H9 (cell line): ENCODE measurements at regions not wholly inside any gene's neighbourhood (a gene's known extent, or its start where the extent isn't known, plus 50 kb on each side); places are given as distances from the start of the nearest gene placed in this dataset.

Source experiments
- DNase-seq: peaks from one replicate; pipeline ENCODE4 v3.0.0-alpha.2; 2017
- H2AFZ ChIP-seq: one replicate; pipeline ENCODE4 v1.6.1; 2013; ENCODE audit warnings: mild to moderate bottlenecking, low read length, control low read depth, moderate library complexity
- H2AK5ac ChIP-seq: 2 replicates; pipeline ENCODE4 v1.6.1; 2013; ENCODE audit warnings: low read length, control low read depth, mixed read lengths; ENCODE audit not compliant: insufficient read length
- H2BK120ac ChIP-seq: one replicate; pipeline ENCODE4 v1.6.1; 2013; ENCODE audit warnings: low read depth, mild to moderate bottlenecking, low read length, control low read depth, inconsistent platforms; ENCODE audit not compliant: poor library complexity, severe bottlenecking
- H2BK12ac ChIP-seq: 2 replicates; pipeline ENCODE4 v1.6.1; 2013; ENCODE audit warnings: low read length, control low read depth, mixed read lengths, low read depth; ENCODE audit not compliant: insufficient read length
- H2BK15ac ChIP-seq: 2 replicates; pipeline ENCODE4 v1.6.1; 2013; ENCODE audit warnings: low read depth, low read length, control low read depth
- H2BK20ac ChIP-seq: one replicate; pipeline ENCODE4 v1.6.1; 2013; ENCODE audit warnings: low read depth, mild to moderate bottlenecking, low read length, control low read depth, inconsistent platforms; ENCODE audit not compliant: poor library complexity, severe bottlenecking
- H2BK5ac ChIP-seq: 2 replicates; pipeline ENCODE4 v1.6.1; 2013; ENCODE audit warnings: low read length, control low read depth, mixed read lengths; ENCODE audit not compliant: insufficient read length
- H3K14ac ChIP-seq: 2 replicates; pipeline ENCODE4 v1.6.1; 2013; ENCODE audit warnings: low read length, control low read depth; ENCODE audit not compliant: insufficient read depth
- H3K18ac ChIP-seq: 2 replicates; pipeline ENCODE4 v1.6.1; 2013; ENCODE audit warnings: low read depth, mild to moderate bottlenecking, mixed read lengths, low read length, control low read depth; ENCODE audit not compliant: insufficient read length
- H3K23ac ChIP-seq: 2 replicates; pipeline ENCODE4 v1.6.1; 2013; ENCODE audit warnings: low read length, control low read depth, mixed read lengths, low read depth; ENCODE audit not compliant: insufficient read length
- H3K23me2 ChIP-seq: 2 replicates; pipeline ENCODE4 v1.6.1; 2013; ENCODE audit warnings: low read depth, mild to moderate bottlenecking, mixed read lengths, low read length, control low read depth; ENCODE audit not compliant: insufficient read length, poor library complexity, severe bottlenecking
- H3K27ac ChIP-seq: 2 replicates; pipeline ENCODE4 v1.5.1; 2013; ENCODE audit warnings: low read length, control low read depth, mixed read lengths, low read depth; ENCODE audit not compliant: insufficient read length
- H3K27me3 ChIP-seq: 2 replicates; pipeline ENCODE4 v1.6.1; 2013; ENCODE audit warnings: low read length, control low read depth, inconsistent platforms; ENCODE audit not compliant: insufficient read depth
- H3K4ac ChIP-seq: 2 replicates; pipeline ENCODE4 v1.6.1; 2013; ENCODE audit warnings: low read depth, mild to moderate bottlenecking, control low read depth, inconsistent platforms, low read length, moderate library complexity
- H3K4me1 ChIP-seq: 2 replicates; pipeline ENCODE4 v1.6.1; 2013; ENCODE audit warnings: low read length, control low read depth, inconsistent platforms; ENCODE audit not compliant: insufficient read depth
- H3K4me2 ChIP-seq: 2 replicates; pipeline ENCODE4 v1.6.1; 2013; ENCODE audit warnings: low read length, control low read depth, mixed read lengths; ENCODE audit not compliant: insufficient read length, insufficient read depth
- H3K56ac ChIP-seq: 2 replicates; pipeline ENCODE4 v1.6.1; 2013; ENCODE audit warnings: low read depth, mild to moderate bottlenecking, mixed read lengths, low read length, control low read depth; ENCODE audit not compliant: insufficient read length
- H3K79me1 ChIP-seq: 2 replicates; pipeline ENCODE4 v1.6.1; 2013; ENCODE audit warnings: low read depth, mild to moderate bottlenecking, moderate library complexity, low read length, control low read depth, inconsistent platforms; ENCODE audit not compliant: insufficient read depth, poor library complexity, severe bottlenecking
- H3K79me2 ChIP-seq: 2 replicates; pipeline ENCODE4 v1.6.1; 2013; ENCODE audit warnings: low read length, control low read depth, inconsistent platforms; ENCODE audit not compliant: insufficient read depth
- H3K9ac ChIP-seq: 2 replicates; pipeline ENCODE4 v1.6.1; 2013; ENCODE audit warnings: low read length, control low read depth, mixed read lengths; ENCODE audit not compliant: insufficient read length; ENCODE audit errors: extremely low read depth
- H3K9me3 ChIP-seq: one replicate; pipeline ENCODE4 v1.6.1; 2013; ENCODE audit warnings: low read depth, low read length, inconsistent platforms; ENCODE audit not compliant: control insufficient read depth
- H3T11ph ChIP-seq: one replicate; pipeline ENCODE4 v1.6.1; 2013; ENCODE audit warnings: mild to moderate bottlenecking, low read length, control low read depth, inconsistent platforms
- H4K20me1 ChIP-seq: one replicate; pipeline ENCODE4 v1.6.1; 2013; ENCODE audit not compliant: control insufficient read depth, insufficient read length, insufficient read depth
- H4K5ac ChIP-seq: 2 replicates; pipeline ENCODE4 v1.6.1; 2013; ENCODE audit warnings: low read depth, mild to moderate bottlenecking, mixed read lengths, low read length, control low read depth; ENCODE audit not compliant: insufficient read length
- H4K8ac ChIP-seq: replicated peaks from 2 replicates; pipeline ENCODE4 v1.6.1; 2013; ENCODE audit warnings: low read length, control low read depth, mixed read lengths, low read depth; ENCODE audit not compliant: insufficient read length
- H4K91ac ChIP-seq: 2 replicates; pipeline ENCODE4 v1.6.1; 2013; ENCODE audit warnings: low read depth, mild to moderate bottlenecking, moderate library complexity, mixed read lengths, low read length, control low read depth; ENCODE audit not compliant: insufficient read length
- H3K27ac Mint-ChIP-seq, 3 experiments: 2 replicates in 2 of 3; 3 replicates in 1 of 3; pipeline ENCODE4 v1.8.0; 2020 to 2021; ENCODE audit warnings: mixed read lengths in 3 of 3, mild to moderate bottlenecking in 1 of 3, moderate library complexity in 1 of 3
- H3K27me3 Mint-ChIP-seq: 2 replicates; pipeline ENCODE4 v1.8.0; 2021; ENCODE audit warnings: low read depth, mild to moderate bottlenecking, moderate library complexity, mixed read lengths
- H3K36me3 Mint-ChIP-seq, 3 experiments: 2 replicates in 2 of 3; 3 replicates in 1 of 3; pipeline ENCODE4 v1.8.0; 2020 to 2021; ENCODE audit warnings: low read depth in 3 of 3, mixed read lengths in 3 of 3; ENCODE audit not compliant: insufficient read depth in 1 of 3
- H3K4me1 Mint-ChIP-seq, 2 experiments: 2 replicates each; pipeline ENCODE4 v1.8.0; 2020; ENCODE audit warnings: mixed read lengths in 2 of 2
- H3K4me3 Mint-ChIP-seq, 2 experiments: 2 replicates in 1 of 2; 3 replicates in 1 of 2; pipeline ENCODE4 v1.8.0; 2020 to 2021; ENCODE audit warnings: mild to moderate bottlenecking in 2 of 2, mixed read lengths in 2 of 2, moderate library complexity in 1 of 2
- H3K9me3 Mint-ChIP-seq, 2 experiments: 2 replicates in 1 of 2; 3 replicates in 1 of 2; pipeline ENCODE4 v1.8.0; 2020; ENCODE audit warnings: mild to moderate bottlenecking in 2 of 2, mixed read lengths in 2 of 2, moderate library complexity in 1 of 2
- CTCF ChIP-seq: fragments of 200-600 bp; sonication (generic); conservative IDR thresholded peaks from 3 replicates; pipeline ENCODE4 v1.8.0; 2021; ENCODE audit warnings: antibody characterized with exemption, mild to moderate bottlenecking
- WGBS: extraction: QIAGEN DNeasy Blood & Tissue Kit; methylation state at CpG from one replicate; pipeline ENCODE4 v1.1.7; 2013; ENCODE audit warnings: missing lambda C conversion rate, low lambda C conversion rate, mixed read lengths; ENCODE audit not compliant: insufficient read length; ENCODE audit errors: extremely low coverage; 5-methylcytosine and 5-hydroxymethylcytosine counted together

GRCh38 chr4:24186466-24186865, 296.6 kb upstream of the PPARGC1A start:
- H4K20me1 ChIP-seq: no peaks in the 10 kb centered on the region
- WGBS: no CpG with 5 or more reads among the region's 5 CpGs
- no peak overlapping the region for H4K8ac ChIP-seq
- no peaks in the 10 kb centered on the region for H3K79me1 ChIP-seq
- no peak overlapping the region for H2BK5ac ChIP-seq
- no peak overlapping the region for H4K5ac ChIP-seq
- no peak overlapping the region for H2BK15ac ChIP-seq
- no peak overlapping the region for H3T11ph ChIP-seq
- no peak for DNase-seq
- no peak overlapping the region for H3K4ac ChIP-seq
- H3K79me2 ChIP-seq: no peaks in the 10 kb centered on the region
- H2BK12ac ChIP-seq: no peak overlapping the region
- Mint-ChIP-seq H3K4me1 (no peaks in the 10 kb centered on the region), H3K27me3 (peaks cover 7% of the 10 kb centered on the region), H3K9me3 (no peaks in the 10 kb centered on the region), H3K36me3 (no peaks in the 10 kb centered on the region), H3K27ac (no peak overlapping the region), H3K4me3 (no peak overlapping the region)
- no peak overlapping the region for H2AK5ac ChIP-seq
- H3K4me2 ChIP-seq: no peak overlapping the region
- no peak overlapping the region for H3K18ac ChIP-seq
- H3K4me1 ChIP-seq: no peaks in the 10 kb centered on the region
- H4K91ac ChIP-seq: no peak overlapping the region
- no peak overlapping the region for H3K9ac ChIP-seq
- H3K56ac ChIP-seq: no peak overlapping the region
- no peak overlapping the region for H2BK20ac ChIP-seq
- no peak overlapping the region for H2AFZ ChIP-seq
- no peaks in the 10 kb centered on the region for H3K23me2 ChIP-seq
- H3K9me3 ChIP-seq: no peaks in the 10 kb centered on the region
- H3K27ac ChIP-seq: no peak overlapping the region
- H3K14ac ChIP-seq: no peak overlapping the region
- H3K27me3 ChIP-seq: no peaks in the 10 kb centered on the region
- H2BK120ac ChIP-seq: no peak overlapping the region
- H3K23ac ChIP-seq: no peak overlapping the region
- no peak for TF ChIP-seq CTCF
